Keratinocyte (primary cell): ENCODE measurements at regions not wholly inside any gene's neighbourhood (a gene's known extent, or its start where the extent isn't known, plus 50 kb on each side); places are given as distances from the start of the nearest gene placed in this dataset.

ENCODE experiments used
- CTCF ChIP-seq, 3 experiments: IDR thresholded peaks in 1 of 3; conservative IDR thresholded peaks in 1 of 3; optimal IDR thresholded peaks in 1 of 3; 2 replicates in 2 of 3; 3 replicates in 1 of 3; pipeline versions ENCODE3 to v1.5.1; 2011; ENCODE audit warnings: low read length in 3 of 3, mild to moderate bottlenecking in 3 of 3, moderate library complexity in 2 of 3, control low read depth in 1 of 3, inconsistent platforms in 1 of 3; ENCODE audit not compliant: insufficient read depth in 2 of 3; ENCODE audit errors: extremely low read depth in 1 of 3
- EZH2 ChIP-seq: IDR thresholded peaks from one replicate; pipeline ENCODE4 v1.6.1; 2012; ENCODE audit warnings: inconsistent platforms, mild to moderate bottlenecking, low read length, moderate library complexity

- TF ChIP-seq CTCF (optimal IDR thresholded peaks at IDR 0.05 in 1 of 3, IDR thresholded peaks at IDR 0.05 in 1 of 3, conservative IDR thresholded peaks at IDR 0.05 in 1 of 3; ENCODE audit: extremely low read depth in 1 of 3, insufficient read depth in 2 of 3, low read length in 3 of 3) (no peak), EZH2 (no peak)
These were observed 52.1 kb upstream of the UBE3C start for GRCh38 chr7:157086508-157087187.
